ENCODE measurements at regions not wholly inside any gene's neighbourhood (a gene's known extent, or its start where the extent isn't known, plus 50 kb on each side); places are given as distances from the start of the nearest gene placed in this dataset.

DNA sequence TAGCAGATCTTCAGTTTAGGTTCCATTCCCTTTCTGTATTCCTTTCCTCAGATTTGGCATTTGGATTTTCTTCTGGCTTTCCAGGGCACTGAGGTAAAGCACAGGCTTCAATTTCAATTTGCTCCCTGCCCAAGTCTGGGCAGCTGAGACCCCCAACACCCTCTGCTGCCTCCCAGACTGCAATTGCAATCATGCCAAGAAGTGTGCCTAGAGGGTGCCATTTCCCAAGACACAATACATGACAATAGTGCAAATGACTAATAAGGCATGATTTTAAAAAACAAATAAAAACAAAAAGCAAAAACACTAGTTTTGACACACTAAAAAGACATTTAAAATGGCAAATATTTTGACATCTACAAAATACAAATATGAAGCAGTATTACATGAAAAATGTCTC, 364.8 kb downstream of the EPM2A start:
- no peaks in the 10 kb centered on the region for H3K36me3 Mint-ChIP-seq
- H3K27me3 Mint-ChIP-seq (ENCODE audit: low read depth), result peaks cover 11% of the 10 kb centered on the region
- no peak overlapping the region for H3K27ac Mint-ChIP-seq
- TF ChIP-seq, protein P1, sequence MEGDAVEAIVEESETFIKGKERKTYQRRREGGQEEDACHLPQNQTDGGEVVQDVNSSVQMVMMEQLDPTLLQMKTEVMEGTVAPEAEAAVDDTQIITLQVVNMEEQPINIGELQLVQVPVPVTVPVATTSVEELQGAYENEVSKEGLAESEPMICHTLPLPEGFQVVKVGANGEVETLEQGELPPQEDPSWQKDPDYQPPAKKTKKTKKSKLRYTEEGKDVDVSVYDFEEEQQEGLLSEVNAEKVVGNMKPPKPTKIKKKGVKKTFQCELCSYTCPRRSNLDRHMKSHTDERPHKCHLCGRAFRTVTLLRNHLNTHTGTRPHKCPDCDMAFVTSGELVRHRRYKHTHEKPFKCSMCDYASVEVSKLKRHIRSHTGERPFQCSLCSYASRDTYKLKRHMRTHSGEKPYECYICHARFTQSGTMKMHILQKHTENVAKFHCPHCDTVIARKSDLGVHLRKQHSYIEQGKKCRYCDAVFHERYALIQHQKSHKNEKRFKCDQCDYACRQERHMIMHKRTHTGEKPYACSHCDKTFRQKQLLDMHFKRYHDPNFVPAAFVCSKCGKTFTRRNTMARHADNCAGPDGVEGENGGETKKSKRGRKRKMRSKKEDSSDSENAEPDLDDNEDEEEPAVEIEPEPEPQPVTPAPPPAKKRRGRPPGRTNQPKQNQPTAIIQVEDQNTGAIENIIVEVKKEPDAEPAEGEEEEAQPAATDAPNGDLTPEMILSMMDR (IDR thresholded peaks at IDR 0.05; ENCODE audit: unreplicated experiment), result no peak
- no peaks in the 10 kb centered on the region for H3K9me3 Mint-ChIP-seq
- no peak overlapping the region for H3K4me3 Mint-ChIP-seq
- peaks cover 15% of the 10 kb centered on the region for H3K4me1 Mint-ChIP-seq
- no peak for DNase-seq (ENCODE audit: low spot score in 2 of 2, unreplicated experiment in 2 of 2)

DNA sequence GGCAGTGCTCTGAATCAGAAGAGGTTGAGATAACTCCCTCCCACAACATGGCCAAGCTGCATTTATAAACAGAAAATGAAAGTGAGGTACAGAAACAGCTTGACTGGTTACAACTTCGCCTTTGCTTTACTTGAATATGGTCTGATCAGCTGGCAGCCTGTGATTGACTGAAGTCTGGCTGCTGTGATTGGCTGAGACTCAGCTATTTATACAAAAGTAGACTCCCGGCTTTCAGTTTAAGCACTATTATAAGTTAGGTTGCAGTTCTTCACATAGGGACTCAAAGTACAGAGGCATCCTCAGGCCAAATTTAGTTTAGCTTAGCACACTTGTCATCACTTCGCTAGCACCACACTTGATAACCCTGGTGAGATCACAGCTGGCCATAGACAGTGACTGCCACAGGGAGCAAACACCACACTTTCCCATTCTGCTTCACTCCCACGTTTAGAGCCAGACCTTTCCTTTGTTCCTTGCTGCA, 362.6 kb downstream of the EPM2A start:
- DNase-seq (ENCODE audit: low spot score in 2 of 2, unreplicated experiment in 2 of 2), result no peak
- H3K4me1 Mint-ChIP-seq, result peaks cover 18% of the 10 kb centered on the region
- TF ChIP-seq, protein P1 (IDR thresholded peaks at IDR 0.05; ENCODE audit: unreplicated experiment), result no peak
- H3K4me3 Mint-ChIP-seq, result no peak overlapping the region
- peaks cover 11% of the 10 kb centered on the region for H3K27me3 Mint-ChIP-seq (ENCODE audit: low read depth)
- no peaks in the 10 kb centered on the region for H3K36me3 Mint-ChIP-seq
- H3K27ac Mint-ChIP-seq, result no peak overlapping the region
- H3K9me3 Mint-ChIP-seq, result peaks cover 7% of the 10 kb centered on the region

DNA sequence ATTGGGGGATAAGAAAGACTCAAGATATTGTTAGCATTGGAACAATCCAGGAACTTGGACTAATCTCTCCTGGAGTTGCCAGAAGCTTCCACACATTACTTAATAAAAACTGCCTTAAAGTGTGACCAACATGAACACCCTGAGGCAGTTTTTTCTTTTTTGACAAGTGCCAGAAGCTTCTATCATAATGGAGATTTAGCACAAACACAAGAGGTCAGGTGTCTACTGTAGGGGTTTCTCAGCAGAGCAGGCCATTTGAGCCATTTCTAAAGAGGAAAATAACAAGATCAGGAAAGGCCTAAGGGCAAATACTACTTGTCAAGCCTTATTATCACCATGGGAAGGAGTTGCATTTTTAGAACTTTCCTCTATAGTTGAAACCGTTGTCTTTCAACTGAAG, 361.5 kb downstream of the EPM2A start:
- TF ChIP-seq, protein P1 (IDR thresholded peaks at IDR 0.05; ENCODE audit: unreplicated experiment), result no peak
- Mint-ChIP-seq H3K4me3 (no peak overlapping the region), H3K27me3 (ENCODE audit: low read depth) (peaks cover 7% of the 10 kb centered on the region)

DNA sequence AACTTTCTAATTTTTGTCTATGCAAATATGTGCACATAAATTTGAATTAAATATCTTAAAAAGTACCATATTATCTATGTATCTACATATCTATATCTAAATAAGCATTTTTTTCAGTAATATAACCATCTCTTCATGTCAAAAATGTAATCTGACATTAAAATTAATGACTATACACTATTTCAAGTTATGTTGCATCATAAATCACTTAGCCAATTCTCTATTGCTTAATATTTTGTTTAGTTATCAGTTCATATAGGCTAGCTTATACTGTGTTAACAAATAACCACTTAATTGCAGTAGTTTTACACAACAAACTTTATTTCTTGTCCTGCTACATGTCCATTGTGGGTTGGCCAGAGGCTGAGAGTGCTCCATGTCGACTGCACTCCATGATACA, 360.8 kb downstream of the EPM2A start:
- Mint-ChIP-seq H3K27me3 (ENCODE audit: low read depth) (peaks cover 3% of the 10 kb centered on the region), H3K9me3 (peaks cover 8% of the 10 kb centered on the region), H3K4me1 (peaks cover 18% of the 10 kb centered on the region), H3K4me3 (no peak overlapping the region), H3K36me3 (no peaks in the 10 kb centered on the region), H3K27ac (no peak overlapping the region)
- DNase-seq (ENCODE audit: low spot score in 2 of 2, unreplicated experiment in 2 of 2), result no peak
- TF ChIP-seq, protein P1 (IDR thresholded peaks at IDR 0.05; ENCODE audit: unreplicated experiment), result no peak

More for the DNA sequence above, 361.5 kb downstream of the EPM2A start:
- Mint-ChIP-seq H3K4me1 (peaks cover 18% of the 10 kb centered on the region), H3K36me3 (no peaks in the 10 kb centered on the region), H3K9me3 (peaks cover 8% of the 10 kb centered on the region), H3K27ac (no peak overlapping the region)
- no peak for DNase-seq (ENCODE audit: low spot score in 2 of 2, unreplicated experiment in 2 of 2)

DNA sequence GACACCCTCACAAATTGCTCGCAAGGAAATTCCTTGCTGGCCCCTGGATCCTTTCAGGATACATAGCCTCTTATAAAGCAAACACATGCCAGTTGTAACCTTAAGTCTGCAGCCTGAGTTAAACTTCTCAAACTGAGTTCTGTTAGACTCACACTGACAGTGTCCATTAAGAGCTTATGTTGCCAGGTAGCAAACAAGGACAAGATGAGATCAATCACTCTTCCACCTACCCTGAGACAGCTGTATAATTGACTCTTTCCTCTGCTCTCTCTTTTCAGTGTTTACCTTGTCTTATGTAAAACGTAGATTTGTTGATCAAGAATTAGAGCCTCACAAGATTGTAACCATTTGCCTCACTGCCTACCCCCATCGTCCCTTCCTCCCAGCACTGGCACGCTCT, 359.8 kb downstream of the EPM2A start:
- H3K4me3 Mint-ChIP-seq, result no peak overlapping the region
- H3K27me3 Mint-ChIP-seq (ENCODE audit: low read depth), result no peaks in the 10 kb centered on the region
- no peak overlapping the region for H3K27ac Mint-ChIP-seq
- H3K36me3 Mint-ChIP-seq, result no peaks in the 10 kb centered on the region
- H3K9me3 Mint-ChIP-seq, result peaks cover 8% of the 10 kb centered on the region
- TF ChIP-seq, protein P1 (IDR thresholded peaks at IDR 0.05; ENCODE audit: unreplicated experiment), result no peak
- no peak for DNase-seq (ENCODE audit: low spot score in 2 of 2, unreplicated experiment in 2 of 2)
- peaks cover 18% of the 10 kb centered on the region for H3K4me1 Mint-ChIP-seq

DNA sequence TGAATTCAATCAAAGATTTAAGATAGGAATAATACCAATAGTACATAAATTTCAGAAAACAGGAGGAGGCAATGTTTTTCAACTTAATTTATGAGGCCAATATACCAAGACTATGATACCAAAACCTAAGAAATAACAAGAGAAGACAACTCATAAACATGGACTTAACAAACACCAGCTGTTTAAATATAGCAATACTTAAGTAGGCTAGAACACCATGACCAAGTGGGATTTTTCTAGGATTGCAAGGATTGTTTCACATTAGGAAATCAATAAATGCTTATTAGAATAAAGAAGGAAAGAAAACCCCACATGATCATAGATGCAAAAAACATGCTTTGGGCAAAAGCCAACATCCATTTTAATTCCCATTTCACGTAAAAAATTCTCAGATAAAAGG, 355.1 kb downstream of the EPM2A start:
- no peak overlapping the region for H3K27ac Mint-ChIP-seq
- TF ChIP-seq, protein P1 (IDR thresholded peaks at IDR 0.05; ENCODE audit: unreplicated experiment), result no peak
- no peak for DNase-seq (ENCODE audit: low spot score in 2 of 2, unreplicated experiment in 2 of 2)
- H3K4me1 Mint-ChIP-seq, result peaks cover 11% of the 10 kb centered on the region
- no peaks in the 10 kb centered on the region for H3K36me3 Mint-ChIP-seq
- H3K4me3 Mint-ChIP-seq, result no peak overlapping the region
- no peaks in the 10 kb centered on the region for H3K27me3 Mint-ChIP-seq (ENCODE audit: low read depth)
- peaks cover 8% of the 10 kb centered on the region for H3K9me3 Mint-ChIP-seq
